Prostate gland (tissue), 2 donors: ENCODE measurements at regions not wholly inside any gene's neighbourhood (a gene's known extent, or its start where the extent isn't known, plus 50 kb on each side); places are given as distances from the start of the nearest gene placed in this dataset.

Experiments
- POLR2A ChIP-seq: fragments of 450-650 bp; IDR thresholded peaks from one replicate; pipeline ENCODE4 v1.6.1; 2016; ENCODE audit warnings: antibody characterized with exemption, mild to moderate bottlenecking
- TF ChIP-seq, protein P1 (sequence below), 4 experiments: fragments of 200-600 bp in 2 of 4; fragments of 450-650 bp in 2 of 4; sonication (generic) in 2 of 4; IDR thresholded peaks; 1 replicate in 3 of 4; 2 replicates in 1 of 4; pipeline ENCODE4 v1.5.1; 2016 to 2019; ENCODE audit warnings: antibody characterized with exemption in 4 of 4, mild to moderate bottlenecking in 2 of 4, moderate library complexity in 2 of 4

DNA sequence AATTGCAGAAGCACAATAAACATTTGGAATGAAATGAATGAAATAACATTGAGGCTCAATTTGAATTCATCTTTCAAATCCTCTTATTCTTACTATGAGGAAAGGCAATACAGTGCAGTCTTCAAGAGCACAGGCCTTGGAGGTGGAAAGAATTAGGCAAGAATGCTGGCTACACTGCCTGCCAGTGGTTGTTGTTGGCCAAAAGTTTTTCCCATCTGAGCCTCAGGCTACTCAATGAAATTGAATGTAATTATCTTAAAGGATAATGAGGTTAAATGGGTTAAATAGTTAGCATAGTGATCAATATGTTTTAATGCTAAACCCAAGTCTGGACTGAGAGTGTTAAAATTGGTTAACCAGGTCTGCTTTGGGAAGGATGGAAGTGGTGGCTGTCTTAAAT lies 140.9 kb downstream of the MBL2 start:
- no peak for TF ChIP-seq POLR2A
- TF ChIP-seq, protein P1, sequence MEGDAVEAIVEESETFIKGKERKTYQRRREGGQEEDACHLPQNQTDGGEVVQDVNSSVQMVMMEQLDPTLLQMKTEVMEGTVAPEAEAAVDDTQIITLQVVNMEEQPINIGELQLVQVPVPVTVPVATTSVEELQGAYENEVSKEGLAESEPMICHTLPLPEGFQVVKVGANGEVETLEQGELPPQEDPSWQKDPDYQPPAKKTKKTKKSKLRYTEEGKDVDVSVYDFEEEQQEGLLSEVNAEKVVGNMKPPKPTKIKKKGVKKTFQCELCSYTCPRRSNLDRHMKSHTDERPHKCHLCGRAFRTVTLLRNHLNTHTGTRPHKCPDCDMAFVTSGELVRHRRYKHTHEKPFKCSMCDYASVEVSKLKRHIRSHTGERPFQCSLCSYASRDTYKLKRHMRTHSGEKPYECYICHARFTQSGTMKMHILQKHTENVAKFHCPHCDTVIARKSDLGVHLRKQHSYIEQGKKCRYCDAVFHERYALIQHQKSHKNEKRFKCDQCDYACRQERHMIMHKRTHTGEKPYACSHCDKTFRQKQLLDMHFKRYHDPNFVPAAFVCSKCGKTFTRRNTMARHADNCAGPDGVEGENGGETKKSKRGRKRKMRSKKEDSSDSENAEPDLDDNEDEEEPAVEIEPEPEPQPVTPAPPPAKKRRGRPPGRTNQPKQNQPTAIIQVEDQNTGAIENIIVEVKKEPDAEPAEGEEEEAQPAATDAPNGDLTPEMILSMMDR (IDR thresholded peaks at IDR 0.05) = no peak
